ENCODE measurements at regions not wholly inside any gene's neighbourhood (a gene's known extent, or its start where the extent isn't known, plus 50 kb on each side); places are given as distances from the start of the nearest gene placed in this dataset.

GRCh38 chr5:90020575-90021538, 388.7 kb downstream of the CETN3 start:
- no peak for TF ChIP-seq CTCF (IDR thresholded peaks at IDR 0.05; ENCODE audit: insufficient read depth, low read depth, low read length)
- POLR2A ChIA-PET, result no interaction called here
- H3K4me3 ChIP-seq (ENCODE audit: low read depth, low read length), result no peak overlapping the region
- CTCF ChIA-PET, result no interaction called here
- DNase-seq (ENCODE audit: low read depth), result no peak
- no peaks in the 10 kb centered on the region for H3K27me3 ChIP-seq (ENCODE audit: control insufficient read depth, insufficient read depth, low read length)
- no peaks in the 10 kb centered on the region for H3K36me3 ChIP-seq (ENCODE audit: control insufficient read depth, insufficient read depth, low read length)

GRCh38 chr5:90017239-90017638, 392.3 kb downstream of the CETN3 start:
- Histone ChIP-seq H3K27me3 (ENCODE audit: control insufficient read depth, insufficient read depth, low read length) (no peaks in the 10 kb centered on the region), H3K4me3 (ENCODE audit: low read depth, low read length) (no peak overlapping the region), H3K36me3 (ENCODE audit: control insufficient read depth, insufficient read depth, low read length) (no peaks in the 10 kb centered on the region)
- no peak for TF ChIP-seq CTCF (IDR thresholded peaks at IDR 0.05; ENCODE audit: insufficient read depth, low read depth, low read length)
- CTCF ChIA-PET, result no interaction called here
- POLR2A ChIA-PET, result no interaction called here
- no peak for DNase-seq (ENCODE audit: low read depth)

- H3K36me3 ChIP-seq (ENCODE audit: control insufficient read depth, insufficient read depth, low read length), result no peaks in the 10 kb centered on the region
- DNase-seq (ENCODE audit: low read depth), result no peak
- CTCF ChIA-PET, result no interaction called here
- no peaks in the 10 kb centered on the region for H3K27me3 ChIP-seq (ENCODE audit: control insufficient read depth, insufficient read depth, low read length)
- no peak overlapping the region for H3K4me3 ChIP-seq (ENCODE audit: low read depth, low read length)
- POLR2A ChIA-PET, result no interaction called here
- no peak for TF ChIP-seq CTCF (IDR thresholded peaks at IDR 0.05; ENCODE audit: insufficient read depth, low read depth, low read length)
Measured at GRCh38 chr5:90015584-90016018, 394.0 kb downstream of the CETN3 start.

- Histone ChIP-seq H3K4me3 (ENCODE audit: low read depth, low read length) (no peak overlapping the region), H3K36me3 (ENCODE audit: control insufficient read depth, insufficient read depth, low read length) (no peaks in the 10 kb centered on the region), H3K27me3 (ENCODE audit: control insufficient read depth, insufficient read depth, low read length) (no peaks in the 10 kb centered on the region)
- POLR2A ChIA-PET, result no interaction called here
- DNase-seq (ENCODE audit: low read depth), result no peak
- CTCF ChIA-PET, result no interaction called here
- TF ChIP-seq CTCF (IDR thresholded peaks at IDR 0.05; ENCODE audit: insufficient read depth, low read depth, low read length), result no peak
Measured at GRCh38 chr5:90014420-90014819, 395.1 kb downstream of the CETN3 start.

GRCh38 chr5:90000351-90000750, 409.2 kb downstream of the CETN3 start:
- no peak for DNase-seq (ENCODE audit: low read depth)
- no peaks in the 10 kb centered on the region for H3K36me3 ChIP-seq (ENCODE audit: control insufficient read depth, insufficient read depth, low read length)
- ChIA-PET CTCF (no interaction called here), POLR2A (no interaction called here)
- no peaks in the 10 kb centered on the region for H3K27me3 ChIP-seq (ENCODE audit: control insufficient read depth, insufficient read depth, low read length)
- TF ChIP-seq CTCF (IDR thresholded peaks at IDR 0.05; ENCODE audit: insufficient read depth, low read depth, low read length), result no peak
- no peak overlapping the region for H3K4me3 ChIP-seq (ENCODE audit: low read depth, low read length)

Data from BJ (cell line).